ENCODE measurements at regions not wholly inside any gene's neighbourhood (a gene's known extent, or its start where the extent isn't known, plus 50 kb on each side); places are given as distances from the start of the nearest gene placed in this dataset.

DNA sequence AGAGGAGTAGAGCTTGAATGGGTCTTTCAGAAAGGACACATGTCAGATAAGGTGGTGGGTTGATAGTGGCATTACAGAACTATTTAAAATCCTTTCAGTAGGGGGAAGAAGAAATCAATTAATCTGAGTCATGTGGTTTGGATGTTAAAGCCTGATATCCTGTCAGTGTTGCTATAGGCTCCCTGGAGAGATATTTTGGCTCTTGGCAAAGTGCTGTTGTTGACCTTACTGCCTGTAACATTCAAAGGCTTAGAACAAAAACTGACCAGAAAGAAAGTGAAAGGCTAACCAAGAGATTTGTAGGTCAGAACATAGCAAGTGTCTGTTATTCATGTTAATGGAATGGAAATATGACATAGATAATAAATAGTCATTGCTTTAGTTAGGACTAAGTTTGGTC is 552.9 kb downstream of the DIPK2A start:
- Histone ChIP-seq H3K9me3 (ENCODE audit: control insufficient read depth in 2 of 2, low read length in 2 of 2) (no peaks in the 10 kb centered on the region), H3K27me3 (ENCODE audit: control insufficient read depth in 1 of 2, insufficient read depth in 2 of 2, low read length in 2 of 2) (no peaks in the 10 kb centered on the region), H3K4me3 (ENCODE audit: low read length in 2 of 2) (no peak overlapping the region), H3K4me1 (ENCODE audit: control insufficient read depth, insufficient read depth, low read length) (no peaks in the 10 kb centered on the region), H3K27ac (ENCODE audit: low read length) (no peak overlapping the region), H3K9ac (ENCODE audit: low read length in 2 of 2) (no peak overlapping the region), H3K36me3 (ENCODE audit: control insufficient read depth in 2 of 2, insufficient read depth in 2 of 2, low read length in 2 of 2) (no peaks in the 10 kb centered on the region)

DNA sequence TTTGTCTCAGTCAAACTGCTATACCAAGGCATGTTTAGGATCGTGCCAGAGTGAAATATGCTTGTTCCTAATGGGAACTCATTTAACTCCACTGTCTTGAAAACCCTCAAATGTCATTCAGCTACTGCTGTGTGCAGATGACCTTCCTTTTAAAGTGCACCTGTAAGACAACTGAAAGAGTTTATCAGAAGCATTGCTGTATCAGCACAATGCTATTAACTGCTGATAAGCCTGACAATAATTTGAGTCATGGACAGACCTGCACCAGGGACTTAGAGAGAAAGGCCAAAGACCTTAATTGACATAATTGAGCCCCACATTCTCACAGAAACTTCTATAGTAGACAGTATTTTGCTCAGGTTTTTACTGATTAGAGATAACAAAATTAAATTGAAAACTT is 557.9 kb downstream of the DIPK2A start:
- no peaks in the 10 kb centered on the region for H3K36me3 ChIP-seq (ENCODE audit: control insufficient read depth in 2 of 2, insufficient read depth in 2 of 2, low read length in 2 of 2)

DNA sequence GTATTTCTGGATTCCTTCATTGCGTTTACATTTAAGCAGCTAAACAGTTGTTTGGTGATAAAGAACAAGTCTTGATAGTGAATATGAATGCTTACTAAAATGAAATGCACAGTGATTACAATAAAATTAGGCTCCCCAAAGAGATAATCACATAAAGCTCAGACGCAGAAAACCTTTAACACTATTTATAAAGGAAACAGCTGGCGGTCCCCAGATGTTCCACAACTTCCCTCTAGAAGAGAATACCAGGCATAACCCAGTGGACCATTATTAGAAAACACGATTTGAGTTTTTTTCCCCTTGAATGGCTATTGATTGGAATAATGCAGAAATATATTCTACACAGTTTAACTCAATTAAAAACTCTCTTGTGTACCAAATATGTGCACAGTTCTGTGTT is 573.2 kb downstream of the DIPK2A start:
- H3K9me3 ChIP-seq (ENCODE audit: control insufficient read depth in 2 of 2, low read length in 2 of 2) = no peaks in the 10 kb centered on the region
- H3K27me3 ChIP-seq (ENCODE audit: control insufficient read depth in 1 of 2, insufficient read depth in 2 of 2, low read length in 2 of 2) = no peaks in the 10 kb centered on the region
- H3K4me1 ChIP-seq (ENCODE audit: control insufficient read depth, insufficient read depth, low read length) = no peaks in the 10 kb centered on the region
- no peak overlapping the region for H3K9ac ChIP-seq (ENCODE audit: low read length in 2 of 2)
- no peak overlapping the region for H3K27ac ChIP-seq (ENCODE audit: low read length)
- H3K36me3 ChIP-seq (ENCODE audit: control insufficient read depth in 2 of 2, insufficient read depth in 2 of 2, low read length in 2 of 2) = no peaks in the 10 kb centered on the region
- no peak overlapping the region for H3K4me3 ChIP-seq (ENCODE audit: low read length in 2 of 2)

More for the DNA sequence above, 557.9 kb downstream of the DIPK2A start:
- Histone ChIP-seq H3K4me1 (ENCODE audit: control insufficient read depth, insufficient read depth, low read length) (no peaks in the 10 kb centered on the region), H3K27me3 (ENCODE audit: control insufficient read depth in 1 of 2, insufficient read depth in 2 of 2, low read length in 2 of 2) (no peaks in the 10 kb centered on the region), H3K9me3 (ENCODE audit: control insufficient read depth in 2 of 2, low read length in 2 of 2) (no peaks in the 10 kb centered on the region), H3K27ac (ENCODE audit: low read length) (no peak overlapping the region), H3K4me3 (ENCODE audit: low read length in 2 of 2) (no peak overlapping the region), H3K9ac (ENCODE audit: low read length in 2 of 2) (no peak overlapping the region)

DNA sequence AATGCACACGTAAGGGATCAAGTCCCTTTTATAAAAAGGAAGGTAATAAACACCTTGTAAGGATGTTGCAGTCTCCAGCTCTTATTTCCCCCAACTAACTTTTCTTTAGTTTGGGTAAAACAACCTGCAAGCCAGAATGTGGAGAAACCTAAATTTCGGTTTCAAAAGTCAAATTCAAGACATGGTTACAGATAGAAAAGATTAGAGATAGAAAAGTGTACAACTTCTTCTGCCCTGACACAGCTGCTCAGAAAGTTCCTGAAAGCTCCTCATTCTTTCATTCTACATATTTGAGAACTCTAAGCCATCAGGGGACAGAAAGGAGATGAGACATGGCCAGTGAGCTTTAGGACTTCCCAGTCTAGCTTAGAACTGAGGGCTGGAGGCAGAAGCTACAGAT is 574.9 kb downstream of the DIPK2A start:
- Histone ChIP-seq H3K9me3 (ENCODE audit: control insufficient read depth in 2 of 2, low read length in 2 of 2) (no peaks in the 10 kb centered on the region), H3K9ac (ENCODE audit: low read length in 2 of 2) (no peak overlapping the region), H3K4me3 (ENCODE audit: low read length in 2 of 2) (no peak overlapping the region), H3K27ac (ENCODE audit: low read length) (no peak overlapping the region), H3K27me3 (ENCODE audit: control insufficient read depth in 1 of 2, insufficient read depth in 2 of 2, low read length in 2 of 2) (no peaks in the 10 kb centered on the region), H3K36me3 (ENCODE audit: control insufficient read depth in 2 of 2, insufficient read depth in 2 of 2, low read length in 2 of 2) (no peaks in the 10 kb centered on the region), H3K4me1 (ENCODE audit: control insufficient read depth, insufficient read depth, low read length) (no peaks in the 10 kb centered on the region)

DNA sequence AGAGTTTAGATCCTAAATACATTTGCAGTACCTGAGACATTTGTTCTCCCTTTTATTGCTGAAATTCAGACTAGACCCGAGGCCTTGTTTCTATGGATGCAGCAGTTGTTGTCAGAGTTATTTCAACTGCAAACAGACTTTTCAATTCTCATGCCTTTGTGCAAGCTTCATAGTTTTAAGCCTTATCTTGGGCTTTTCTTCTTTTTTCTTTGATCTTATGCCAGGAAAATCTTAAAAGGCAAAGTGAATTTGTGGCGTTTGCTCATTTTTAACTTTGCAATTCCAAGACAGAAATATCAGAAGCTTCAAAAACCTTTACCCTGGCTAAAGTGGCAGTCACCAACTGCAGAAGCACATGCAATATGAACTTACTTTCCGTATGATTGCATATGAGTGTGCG is 576.7 kb downstream of the DIPK2A start:
- Histone ChIP-seq H3K27me3 (ENCODE audit: control insufficient read depth in 1 of 2, insufficient read depth in 2 of 2, low read length in 2 of 2) (no peaks in the 10 kb centered on the region), H3K27ac (ENCODE audit: low read length) (no peak overlapping the region), H3K4me3 (ENCODE audit: low read length in 2 of 2) (no peak overlapping the region), H3K9ac (ENCODE audit: low read length in 2 of 2) (no peak overlapping the region), H3K36me3 (ENCODE audit: control insufficient read depth in 2 of 2, insufficient read depth in 2 of 2, low read length in 2 of 2) (no peaks in the 10 kb centered on the region), H3K9me3 (ENCODE audit: control insufficient read depth in 2 of 2, low read length in 2 of 2) (no peaks in the 10 kb centered on the region), H3K4me1 (ENCODE audit: control insufficient read depth, insufficient read depth, low read length) (no peaks in the 10 kb centered on the region)

DNA sequence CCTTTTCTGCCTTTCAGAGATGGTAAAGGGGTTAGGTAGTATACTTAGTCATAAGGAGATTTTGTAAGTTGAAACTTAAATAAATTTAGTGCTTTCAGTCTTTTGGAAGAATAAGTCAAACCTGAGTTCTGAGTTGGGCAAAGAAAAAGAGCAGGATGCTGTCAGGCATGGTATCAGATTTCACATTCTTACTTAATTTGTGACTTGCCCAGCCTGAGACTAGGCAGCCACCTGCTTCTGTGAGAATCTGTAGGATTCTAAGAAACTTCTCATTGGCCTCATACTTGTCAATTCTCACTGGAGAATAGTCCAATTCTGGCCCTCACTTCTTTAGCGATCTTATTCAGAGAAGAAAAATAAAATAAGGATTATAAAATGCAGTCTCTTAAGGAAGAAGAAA is 577.5 kb downstream of the DIPK2A start:
- Histone ChIP-seq H3K9ac (ENCODE audit: low read length in 2 of 2) (no peak overlapping the region), H3K4me1 (ENCODE audit: control insufficient read depth, insufficient read depth, low read length) (no peaks in the 10 kb centered on the region), H3K27ac (ENCODE audit: low read length) (no peak overlapping the region), H3K36me3 (ENCODE audit: control insufficient read depth in 2 of 2, insufficient read depth in 2 of 2, low read length in 2 of 2) (no peaks in the 10 kb centered on the region), H3K4me3 (ENCODE audit: low read length in 2 of 2) (no peak overlapping the region), H3K27me3 (ENCODE audit: control insufficient read depth in 1 of 2, insufficient read depth in 2 of 2, low read length in 2 of 2) (no peaks in the 10 kb centered on the region), H3K9me3 (ENCODE audit: control insufficient read depth in 2 of 2, low read length in 2 of 2) (no peaks in the 10 kb centered on the region)

DNA sequence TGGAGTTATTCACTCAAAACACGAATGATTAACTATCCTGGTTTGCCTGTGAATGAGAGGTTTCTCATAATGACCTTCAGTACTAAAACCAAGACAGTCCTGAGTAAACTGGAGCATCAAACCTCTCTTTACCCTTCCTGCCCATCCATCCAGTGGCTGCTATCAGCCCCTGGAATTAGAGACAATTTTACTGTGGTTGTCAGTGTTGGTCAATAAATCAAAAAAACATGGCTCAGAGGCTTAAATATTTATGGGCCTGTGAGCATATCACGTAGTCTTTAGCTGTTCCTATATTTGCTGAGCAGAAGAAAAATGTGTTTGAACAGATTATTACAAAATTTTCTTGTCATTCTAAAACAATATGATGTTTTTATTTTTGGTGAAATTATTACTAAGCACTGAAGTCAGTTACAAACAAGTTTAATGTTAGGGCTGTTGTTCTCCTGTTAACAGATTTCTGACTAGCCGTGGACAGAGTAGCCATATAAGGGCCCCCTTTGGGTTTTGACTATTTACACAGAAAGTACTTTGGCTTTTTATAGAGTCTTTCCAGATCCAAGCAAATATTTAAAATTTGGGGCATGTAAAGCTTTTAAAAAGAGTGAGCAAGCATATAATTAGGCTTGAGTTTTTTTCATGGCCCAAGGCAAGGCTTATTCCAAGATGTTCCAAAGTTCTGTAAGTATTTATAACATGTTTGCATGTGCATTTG is 580.9 kb downstream of the DIPK2A start:
- Histone ChIP-seq H3K27me3 (ENCODE audit: control insufficient read depth in 1 of 2, insufficient read depth in 2 of 2, low read length in 2 of 2) (no peaks in the 10 kb centered on the region), H3K36me3 (ENCODE audit: control insufficient read depth in 2 of 2, insufficient read depth in 2 of 2, low read length in 2 of 2) (no peaks in the 10 kb centered on the region), H3K9ac (ENCODE audit: low read length in 2 of 2) (no peak overlapping the region), H3K4me3 (ENCODE audit: low read length in 2 of 2) (no peak overlapping the region), H3K9me3 (ENCODE audit: control insufficient read depth in 2 of 2, low read length in 2 of 2) (no peaks in the 10 kb centered on the region), H3K4me1 (ENCODE audit: control insufficient read depth, insufficient read depth, low read length) (no peaks in the 10 kb centered on the region), H3K27ac (ENCODE audit: low read length) (no peak overlapping the region)

DNA sequence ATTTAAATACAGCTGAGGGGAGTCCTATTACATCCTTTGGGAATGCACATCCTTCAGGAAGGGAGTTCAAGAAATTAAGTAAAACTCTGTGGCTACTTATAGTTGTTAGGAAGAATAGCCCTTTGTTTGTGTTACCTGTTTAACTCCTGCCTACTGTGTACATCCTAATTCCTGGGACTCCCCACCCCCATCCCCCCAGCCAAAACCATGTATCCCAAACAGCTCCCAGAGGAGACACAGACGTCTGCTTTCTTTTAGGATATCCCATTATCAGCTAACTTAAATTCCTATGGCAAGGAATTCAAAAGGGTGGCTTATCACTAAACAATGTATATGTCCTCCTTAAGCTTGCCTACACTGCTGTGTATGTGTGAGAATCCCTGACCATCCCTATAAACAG is 581.7 kb downstream of the DIPK2A start:
- Histone ChIP-seq H3K4me1 (ENCODE audit: control insufficient read depth, insufficient read depth, low read length) (no peaks in the 10 kb centered on the region), H3K9me3 (ENCODE audit: control insufficient read depth in 2 of 2, low read length in 2 of 2) (no peaks in the 10 kb centered on the region), H3K9ac (ENCODE audit: low read length in 2 of 2) (no peak overlapping the region), H3K36me3 (ENCODE audit: control insufficient read depth in 2 of 2, insufficient read depth in 2 of 2, low read length in 2 of 2) (no peaks in the 10 kb centered on the region), H3K27me3 (ENCODE audit: control insufficient read depth in 1 of 2, insufficient read depth in 2 of 2, low read length in 2 of 2) (no peaks in the 10 kb centered on the region), H3K27ac (ENCODE audit: low read length) (no peak overlapping the region), H3K4me3 (ENCODE audit: low read length in 2 of 2) (no peak overlapping the region)

DNA sequence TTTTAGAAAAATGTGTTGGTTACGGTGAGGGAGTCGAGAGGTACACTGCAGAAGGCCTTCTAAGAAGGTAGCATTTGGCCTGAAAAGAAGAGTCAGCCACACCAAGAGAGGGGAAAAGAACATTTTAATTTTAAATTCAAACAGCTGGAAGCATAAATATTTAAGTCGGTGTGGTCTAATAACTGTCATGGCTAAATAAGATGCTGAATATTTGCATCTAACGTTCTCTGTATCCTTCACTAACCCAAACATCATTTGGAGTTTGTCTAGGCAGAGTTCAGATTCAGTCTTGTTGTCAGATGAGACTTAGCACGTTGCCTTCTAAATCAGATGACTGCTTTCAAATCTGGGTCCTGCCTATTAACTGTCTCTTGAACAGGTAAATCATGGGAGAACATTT is 583.3 kb downstream of the DIPK2A start:
- Histone ChIP-seq H3K36me3 (ENCODE audit: control insufficient read depth in 2 of 2, insufficient read depth in 2 of 2, low read length in 2 of 2) (no peaks in the 10 kb centered on the region), H3K9me3 (ENCODE audit: control insufficient read depth in 2 of 2, low read length in 2 of 2) (no peaks in the 10 kb centered on the region), H3K27ac (ENCODE audit: low read length) (no peak overlapping the region), H3K4me3 (ENCODE audit: low read length in 2 of 2) (no peak overlapping the region), H3K9ac (ENCODE audit: low read length in 2 of 2) (no peak overlapping the region), H3K27me3 (ENCODE audit: control insufficient read depth in 1 of 2, insufficient read depth in 2 of 2, low read length in 2 of 2) (no peaks in the 10 kb centered on the region), H3K4me1 (ENCODE audit: control insufficient read depth, insufficient read depth, low read length) (no peaks in the 10 kb centered on the region)

DNA sequence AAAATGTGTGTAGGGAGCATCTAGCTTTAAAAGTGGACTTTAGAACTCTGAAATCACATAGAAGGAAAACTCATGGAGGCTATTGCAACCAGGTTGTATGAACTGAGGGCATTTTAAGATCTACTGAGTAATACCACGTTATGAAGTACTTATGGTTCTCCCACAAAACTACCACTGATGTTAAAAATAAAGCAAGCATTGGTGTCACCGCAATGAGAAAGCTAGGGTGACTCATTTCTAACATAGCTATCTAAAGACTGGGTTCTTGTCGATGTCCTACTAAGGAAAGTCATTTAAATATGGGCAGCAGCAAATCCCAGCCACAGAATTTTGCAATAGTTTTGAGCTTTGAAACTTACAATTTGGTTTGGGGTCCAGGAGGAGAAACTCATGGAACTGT is 584.8 kb downstream of the DIPK2A start:
- no peaks in the 10 kb centered on the region for H3K9me3 ChIP-seq (ENCODE audit: control insufficient read depth in 2 of 2, low read length in 2 of 2)
- H3K9ac ChIP-seq (ENCODE audit: low read length in 2 of 2) = no peak overlapping the region
- no peak overlapping the region for H3K4me3 ChIP-seq (ENCODE audit: low read length in 2 of 2)
- H3K27me3 ChIP-seq (ENCODE audit: control insufficient read depth in 1 of 2, insufficient read depth in 2 of 2, low read length in 2 of 2) = no peaks in the 10 kb centered on the region
- H3K36me3 ChIP-seq (ENCODE audit: control insufficient read depth in 2 of 2, insufficient read depth in 2 of 2, low read length in 2 of 2) = no peaks in the 10 kb centered on the region
- no peaks in the 10 kb centered on the region for H3K4me1 ChIP-seq (ENCODE audit: control insufficient read depth, insufficient read depth, low read length)
- H3K27ac ChIP-seq (ENCODE audit: low read length) = no peak overlapping the region

DNA sequence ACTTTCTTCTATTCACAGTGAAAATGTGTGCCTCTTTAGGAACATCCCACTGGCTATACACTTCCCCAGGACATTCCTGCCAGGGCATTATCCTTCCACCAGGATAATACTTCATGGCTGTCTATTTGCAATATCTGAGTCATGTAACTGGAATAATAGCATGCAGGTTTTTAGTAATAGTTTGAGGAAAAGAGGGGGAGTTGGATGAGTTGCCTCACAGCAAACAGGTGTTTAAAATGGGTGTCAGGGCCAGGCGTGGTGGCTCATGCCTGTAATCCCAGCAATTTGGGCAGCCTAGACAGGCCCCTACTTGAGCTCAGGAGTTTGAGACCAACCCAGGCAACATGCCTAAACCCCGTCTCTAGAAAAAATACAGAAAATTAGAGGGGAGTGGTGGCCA is 585.9 kb downstream of the DIPK2A start:
- no peak overlapping the region for H3K4me3 ChIP-seq (ENCODE audit: low read length in 2 of 2)
- H3K4me1 ChIP-seq (ENCODE audit: control insufficient read depth, insufficient read depth, low read length) = no peaks in the 10 kb centered on the region
- no peak overlapping the region for H3K9ac ChIP-seq (ENCODE audit: low read length in 2 of 2)
- no peaks in the 10 kb centered on the region for H3K9me3 ChIP-seq (ENCODE audit: control insufficient read depth in 2 of 2, low read length in 2 of 2)
- no peak overlapping the region for H3K27ac ChIP-seq (ENCODE audit: low read length)
- H3K36me3 ChIP-seq (ENCODE audit: control insufficient read depth in 2 of 2, insufficient read depth in 2 of 2, low read length in 2 of 2) = no peaks in the 10 kb centered on the region
- no peaks in the 10 kb centered on the region for H3K27me3 ChIP-seq (ENCODE audit: control insufficient read depth in 1 of 2, insufficient read depth in 2 of 2, low read length in 2 of 2)

Measured in stomach smooth muscle (tissue), 2 donors.